ENCODE measurements at regions not wholly inside any gene's neighbourhood (a gene's known extent, or its start where the extent isn't known, plus 50 kb on each side); places are given as distances from the start of the nearest gene placed in this dataset.
"Not testable (repeated sequence)": the region's sequence is repeated elsewhere in the genome, so short reads cannot be mapped to it uniquely, and the experiment has no call there.

DNA sequence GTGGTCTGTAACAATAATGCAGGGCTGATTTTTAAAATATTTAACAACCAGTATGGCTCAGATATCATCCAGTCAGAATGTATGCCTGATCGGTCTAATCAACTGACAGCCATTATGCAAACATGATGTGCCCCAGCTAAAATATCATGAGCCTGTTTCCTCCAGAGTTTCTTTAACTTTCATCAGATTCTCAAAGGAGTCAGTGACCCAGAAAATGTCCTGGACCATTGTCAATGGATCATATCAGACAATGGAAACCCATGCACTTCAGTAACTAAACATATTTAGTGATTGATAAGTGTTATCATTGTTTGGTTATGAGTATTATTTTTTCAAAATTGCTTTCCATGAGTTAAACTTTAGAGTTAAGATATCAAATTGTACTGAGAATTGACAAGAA is 173.5 kb downstream of the LMBRD1 start:
- FAIRE-seq, result no peak

GRCh38 chr6:69622924-69623323 is 173.9 kb downstream of the LMBRD1 start:
- FAIRE-seq, result no peak

DNA sequence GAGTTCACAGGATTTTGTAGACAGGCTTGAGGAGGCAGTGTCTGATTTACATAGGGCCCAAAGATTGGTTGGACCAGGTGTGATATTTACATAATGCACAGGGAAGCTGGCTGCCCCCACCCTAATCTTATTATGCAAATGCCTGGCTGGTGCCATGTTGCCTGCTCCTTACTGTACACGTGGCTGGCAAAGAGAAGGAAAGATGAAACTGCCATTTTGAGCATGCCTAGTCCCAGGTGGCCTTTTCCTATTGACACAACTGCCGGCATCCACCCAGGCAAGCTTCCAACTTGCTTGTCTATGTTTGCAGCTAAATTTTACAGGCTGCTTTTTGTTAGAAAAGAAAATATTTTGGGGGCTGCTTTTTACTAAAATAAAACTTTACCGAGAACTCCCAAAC is 174.6 kb downstream of the LMBRD1 start:
- FAIRE-seq, result no peak

GRCh38 chr6:69617163-69617562 is 179.6 kb downstream of the LMBRD1 start:
- no peak for FAIRE-seq

- no peak for FAIRE-seq
These were observed 186.9 kb downstream of the LMBRD1 start for GRCh38 chr6:69609836-69610472.

- FAIRE-seq, result no peak
These were observed 195.7 kb downstream of the LMBRD1 start for GRCh38 chr6:69601132-69601531.

- no peak for FAIRE-seq
These were observed 202.4 kb downstream of the LMBRD1 start for GRCh38 chr6:69594405-69594804.

DNA sequence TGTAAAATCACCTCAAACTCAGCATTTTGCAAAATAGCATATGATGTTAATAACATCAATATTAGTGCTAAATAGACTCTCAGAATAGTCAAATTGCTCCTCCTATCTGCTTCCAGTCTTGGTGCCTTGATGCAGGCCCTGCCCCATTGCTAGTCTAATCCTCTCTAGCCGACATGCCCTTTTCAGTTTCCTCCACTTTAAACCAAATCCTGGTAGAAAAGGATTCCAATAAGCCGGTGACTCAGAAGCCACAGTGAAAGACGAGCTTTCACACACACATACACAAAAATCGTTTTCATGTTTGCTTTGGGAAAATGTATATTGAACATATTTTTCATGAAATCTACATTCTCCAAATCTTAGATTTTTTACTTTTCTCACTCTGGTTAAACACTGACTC is 203.1 kb downstream of the LMBRD1 start:
- FAIRE-seq, result no peak

GRCh38 chr6:69589626-69590025 is 207.2 kb downstream of the LMBRD1 start:
- FAIRE-seq, result no peak

DNA sequence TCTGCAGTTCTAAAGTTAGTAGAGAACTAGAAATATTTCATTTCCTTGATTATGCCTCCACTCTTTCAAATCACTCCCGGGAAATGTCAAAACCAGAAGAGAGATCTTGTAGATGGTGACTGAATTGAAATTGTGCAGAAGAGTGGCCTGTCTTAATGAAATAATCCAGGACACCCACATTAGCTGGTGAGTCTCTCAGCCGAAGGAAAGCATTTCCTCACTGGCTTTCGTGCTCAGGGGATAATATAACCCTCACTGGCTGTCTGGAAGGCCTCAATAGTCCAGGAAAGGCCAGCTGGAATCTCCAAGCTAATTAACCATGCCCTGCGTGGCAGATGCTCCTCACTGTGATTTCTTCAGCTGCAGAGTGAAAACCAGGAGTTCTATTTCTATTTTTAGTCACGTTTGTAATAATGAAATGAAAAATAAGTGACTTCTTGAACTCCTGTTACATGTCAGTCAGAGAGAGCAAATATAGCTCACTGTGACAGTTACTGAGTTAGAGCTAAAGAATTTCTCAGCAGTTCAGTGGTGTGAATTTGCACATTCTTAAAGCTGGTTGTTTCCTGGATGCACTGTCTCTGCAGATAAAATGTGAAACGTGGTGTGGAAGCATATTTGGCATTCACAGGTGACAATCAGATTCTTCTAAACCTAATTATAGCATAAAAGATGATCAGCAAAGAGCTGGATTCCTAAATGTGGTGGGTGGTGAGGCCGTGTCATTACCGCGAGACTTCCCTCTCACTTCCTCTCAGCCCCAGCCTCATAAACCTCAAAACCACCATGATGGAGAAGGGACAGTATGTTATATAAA is 211.7 kb downstream of the LMBRD1 start:
- FAIRE-seq, result no peak

DNA sequence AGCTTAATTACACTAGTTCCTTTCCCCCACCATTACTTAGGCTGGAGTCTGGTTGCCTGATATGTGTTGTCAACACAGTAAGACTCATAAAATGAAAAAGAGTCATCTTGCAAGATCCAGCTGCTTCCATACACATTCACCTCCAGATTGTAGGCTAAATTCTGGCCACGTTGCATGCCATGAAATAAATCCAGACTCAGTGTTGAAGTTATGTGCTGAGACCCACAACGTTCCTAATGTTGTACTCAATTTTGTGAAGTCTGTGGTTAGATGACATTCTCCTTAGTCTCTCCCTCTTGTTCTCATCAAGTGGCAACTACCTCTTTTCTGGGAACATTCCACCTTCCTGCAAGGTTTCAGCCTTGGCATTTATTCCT is 212.3 kb downstream of the LMBRD1 start:
- FAIRE-seq, result no peak

DNA sequence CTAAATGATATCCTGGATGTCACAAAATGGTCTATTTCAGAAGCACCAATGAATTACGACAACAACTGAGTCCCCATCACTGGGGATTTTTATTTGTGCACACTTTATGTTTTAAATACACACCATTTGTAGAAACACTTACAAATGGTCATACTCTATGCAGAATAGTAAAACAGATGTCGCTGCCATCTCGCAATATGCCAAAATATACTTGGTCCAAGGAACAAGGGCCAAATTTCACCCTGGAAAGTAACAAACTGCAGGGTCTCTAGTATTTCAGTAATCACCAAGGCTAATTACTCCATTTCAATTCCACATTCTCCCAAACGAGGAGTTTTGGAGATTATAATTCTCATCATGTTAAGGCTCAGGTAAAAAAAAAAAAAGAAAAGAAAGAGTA is 215.2 kb downstream of the LMBRD1 start:
- FAIRE-seq, result no peak

- FAIRE-seq, result no peak
These were observed 216.1 kb downstream of the LMBRD1 start for GRCh38 chr6:69580706-69581105.

GRCh38 chr6:69578361-69578890 is 218.4 kb downstream of the LMBRD1 start:
- no peak for FAIRE-seq

DNA sequence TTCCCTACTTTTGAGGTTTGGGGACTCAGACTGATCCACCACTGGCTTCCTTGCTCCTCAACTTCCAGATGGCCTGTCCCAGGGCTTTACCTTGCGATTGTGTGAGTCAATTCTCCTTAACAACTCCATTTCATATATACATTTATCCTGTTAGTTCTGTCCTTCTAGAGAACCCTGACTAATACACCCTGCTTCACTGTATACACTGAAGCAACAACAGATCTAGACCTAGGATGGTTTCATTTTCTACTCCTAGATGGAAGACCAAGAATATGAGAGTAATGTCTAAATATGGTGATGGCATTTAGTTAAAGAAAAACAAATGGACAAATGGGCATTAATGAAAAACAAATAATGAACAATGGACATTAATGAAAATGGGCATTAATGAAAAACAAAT is 225.6 kb downstream of the LMBRD1 start:
- no peak for FAIRE-seq

DNA sequence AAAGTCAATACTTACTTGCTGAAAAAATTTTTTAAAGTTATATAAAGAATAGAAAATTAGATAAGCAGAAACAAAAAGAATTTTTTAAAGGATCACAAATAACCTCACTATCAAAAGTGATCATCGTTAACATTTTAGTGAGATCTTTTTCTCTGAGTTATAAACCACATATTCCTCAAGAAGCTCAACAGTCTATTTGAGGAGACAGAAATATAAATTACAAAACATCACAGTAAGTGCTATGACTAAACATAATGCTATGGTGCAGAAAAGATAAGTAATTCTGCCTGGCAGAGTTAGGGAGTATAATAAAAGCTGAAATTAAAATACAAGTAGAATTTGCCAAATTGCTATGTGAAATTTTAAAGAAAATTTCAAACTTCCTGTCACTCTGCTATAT is 226.7 kb downstream of the LMBRD1 start:
- no peak for FAIRE-seq

DNA sequence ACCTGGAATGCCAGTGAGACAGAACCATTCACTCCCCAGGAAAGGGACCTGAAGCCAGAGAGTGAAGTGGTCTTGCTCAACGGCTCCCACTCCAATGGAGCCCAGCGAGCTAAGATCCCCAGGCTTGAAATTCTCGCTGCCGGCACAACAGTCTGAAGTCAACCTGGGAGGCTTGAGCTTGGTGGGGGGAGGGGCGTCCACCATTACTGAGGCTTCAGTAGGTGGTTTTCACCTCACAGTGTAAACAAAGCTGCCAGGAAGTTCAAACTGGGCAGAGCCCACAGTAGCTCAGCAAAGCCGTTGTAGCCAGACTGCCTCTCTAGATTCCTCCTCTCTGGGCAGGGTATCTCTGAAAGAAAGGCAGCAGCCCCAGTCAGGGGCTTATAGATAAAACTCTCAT is 236.2 kb downstream of the LMBRD1 start:
- FAIRE-seq, result not testable (repeated sequence)

- no peak for FAIRE-seq
These were observed 241.6 kb downstream of the LMBRD1 start for GRCh38 chr6:69555088-69555638.

DNA sequence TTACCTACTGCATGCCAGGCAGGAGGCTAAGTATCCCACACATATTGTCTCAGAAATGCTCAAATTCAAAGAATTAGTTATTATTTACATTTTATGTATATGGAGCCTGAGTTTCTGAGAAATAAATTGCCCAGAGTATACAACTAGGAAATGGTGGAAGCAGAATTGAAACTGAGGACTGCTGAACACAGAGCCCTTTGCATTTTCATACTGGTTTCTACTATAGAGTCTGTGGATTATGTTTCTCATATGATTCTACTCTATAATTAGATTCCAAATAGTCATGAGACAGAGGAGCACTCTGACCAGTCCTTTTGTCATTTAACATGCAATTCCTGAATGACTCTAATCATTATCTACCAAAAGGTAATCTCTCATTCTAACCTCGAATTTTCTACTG is 254.3 kb downstream of the LMBRD1 start:
- no peak for FAIRE-seq

GRCh38 chr6:69527921-69528476 is 268.8 kb downstream of the LMBRD1 start:
- no peak for FAIRE-seq

DNA sequence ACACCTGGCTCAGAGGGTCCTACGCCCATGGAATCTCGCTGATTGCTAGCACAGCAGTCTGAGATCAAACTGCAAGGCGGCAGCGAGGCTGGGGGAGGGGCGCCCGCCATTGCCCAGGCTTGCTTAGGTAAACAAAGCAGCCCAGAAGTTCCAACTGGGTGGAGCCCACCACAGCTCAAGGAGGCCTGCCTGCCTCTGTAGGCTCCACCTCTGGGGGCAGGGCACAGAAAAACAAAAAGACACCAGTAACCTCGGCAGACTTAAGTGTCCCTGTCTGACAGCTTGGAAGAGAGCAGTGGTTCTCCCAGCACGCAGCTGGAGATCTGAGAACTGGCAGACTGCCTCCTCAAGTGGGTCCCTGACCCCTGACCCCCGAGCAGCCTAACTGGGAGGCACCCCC is 281.3 kb downstream of the LMBRD1 start:
- not testable (repeated sequence) for FAIRE-seq

GRCh38 chr6:69494595-69494994 is 302.2 kb downstream of the LMBRD1 start:
- no peak for FAIRE-seq

DNA sequence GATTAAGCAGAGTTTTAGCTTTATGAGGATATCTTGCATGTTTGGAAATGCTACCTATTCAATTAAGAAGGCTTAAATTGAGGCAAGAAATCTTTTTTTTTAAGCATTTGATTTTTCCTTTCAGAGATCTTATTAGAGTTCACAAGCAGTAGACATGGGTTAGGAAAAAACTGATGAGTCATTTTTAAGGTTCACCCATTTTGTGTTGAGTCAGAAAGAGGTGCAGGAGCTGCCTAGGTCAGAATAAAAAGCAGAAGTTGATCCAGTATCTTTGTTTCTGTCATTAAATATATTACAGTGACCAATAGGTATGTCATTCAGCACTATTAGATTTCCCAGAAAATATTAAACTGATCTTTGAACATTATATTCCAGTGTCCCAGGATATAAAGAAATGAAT is 306.8 kb downstream of the LMBRD1 start:
- no peak for FAIRE-seq

DNA sequence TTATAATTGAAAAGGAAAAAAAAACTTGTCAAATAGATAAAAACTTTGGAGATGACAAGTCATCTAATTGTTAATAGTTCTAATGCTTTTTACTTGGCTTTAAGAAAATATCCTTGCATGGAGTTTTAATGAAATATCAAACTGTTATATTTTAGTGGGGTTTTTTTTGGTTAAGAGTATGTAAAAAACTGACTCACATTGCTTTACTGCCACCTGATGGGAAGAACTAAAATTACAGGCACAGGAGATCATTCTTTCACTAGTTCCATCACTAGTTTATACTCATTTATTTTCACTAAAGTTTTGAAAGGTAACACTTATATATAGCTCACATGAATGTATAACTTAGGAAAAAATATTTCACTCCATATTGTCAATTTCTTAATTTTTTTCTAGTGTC is 309.1 kb downstream of the LMBRD1 start:
- FAIRE-seq, result peak; percentile 53
